ENCODE measurements at regions not wholly inside any gene's neighbourhood (a gene's known extent, or its start where the extent isn't known, plus 50 kb on each side); places are given as distances from the start of the nearest gene placed in this dataset.

DNA sequence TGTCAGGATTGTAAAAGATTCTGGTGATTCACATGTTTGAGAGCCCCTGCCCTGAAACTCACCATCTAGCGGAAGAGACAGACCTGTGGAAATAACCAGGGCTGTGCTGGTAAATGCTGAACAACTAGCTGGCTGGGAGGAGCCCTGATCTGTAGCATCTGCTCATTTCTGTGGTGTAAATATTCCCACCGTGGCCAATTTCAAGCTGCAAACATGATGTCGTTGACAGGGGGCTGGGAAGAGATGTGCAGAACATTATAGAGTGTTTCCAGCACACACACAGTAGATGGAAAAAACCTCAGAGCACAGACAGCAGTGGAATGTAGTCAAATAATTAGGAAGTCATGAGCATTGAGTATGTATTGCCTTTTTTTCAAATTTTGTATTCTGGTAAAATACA lies 138.2 kb downstream of the PHETA1 start:
- TF ChIP-seq, protein P1, sequence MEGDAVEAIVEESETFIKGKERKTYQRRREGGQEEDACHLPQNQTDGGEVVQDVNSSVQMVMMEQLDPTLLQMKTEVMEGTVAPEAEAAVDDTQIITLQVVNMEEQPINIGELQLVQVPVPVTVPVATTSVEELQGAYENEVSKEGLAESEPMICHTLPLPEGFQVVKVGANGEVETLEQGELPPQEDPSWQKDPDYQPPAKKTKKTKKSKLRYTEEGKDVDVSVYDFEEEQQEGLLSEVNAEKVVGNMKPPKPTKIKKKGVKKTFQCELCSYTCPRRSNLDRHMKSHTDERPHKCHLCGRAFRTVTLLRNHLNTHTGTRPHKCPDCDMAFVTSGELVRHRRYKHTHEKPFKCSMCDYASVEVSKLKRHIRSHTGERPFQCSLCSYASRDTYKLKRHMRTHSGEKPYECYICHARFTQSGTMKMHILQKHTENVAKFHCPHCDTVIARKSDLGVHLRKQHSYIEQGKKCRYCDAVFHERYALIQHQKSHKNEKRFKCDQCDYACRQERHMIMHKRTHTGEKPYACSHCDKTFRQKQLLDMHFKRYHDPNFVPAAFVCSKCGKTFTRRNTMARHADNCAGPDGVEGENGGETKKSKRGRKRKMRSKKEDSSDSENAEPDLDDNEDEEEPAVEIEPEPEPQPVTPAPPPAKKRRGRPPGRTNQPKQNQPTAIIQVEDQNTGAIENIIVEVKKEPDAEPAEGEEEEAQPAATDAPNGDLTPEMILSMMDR (IDR thresholded peaks at IDR 0.05), result no peak
- TF ChIP-seq POLR2A (IDR thresholded peaks at IDR 0.05), result no peak

Measured in heart left ventricle (tissue), 13 donors.